GM12878 (cell line): ENCODE measurements at regions not wholly inside any gene's neighbourhood (a gene's known extent, or its start where the extent isn't known, plus 50 kb on each side); places are given as distances from the start of the nearest gene placed in this dataset.

ENCODE experiments used
- ATAC-seq: fragments of 200-7000 bp; cut with Tn5 transposase; 3 replicates; pipeline ENCODE4 v1.9.1; 2020; ENCODE audit warnings: mild to moderate bottlenecking, moderate library complexity
- BruUV-seq: library from RNA; stranded (reverse); fragments of 400-500 nt; replicated peaks from 2 replicates; lab custom pipeline; 2021; lab: Mats Ljungman, UMichigan
- CTCF ChIA-PET: fragments of 300-600 bp; sonication (Branson Sonifier 250); formaldehyde crosslinking; extraction: SDS; loops from one replicate; lab custom pipeline; 2021; ENCODE audit warnings: inconsistent platforms; lab: Yijun Ruan, JAX
- POLR2A ChIA-PET: fragments of 350-600 bp; formaldehyde crosslinking; extraction: SDS; loops from one replicate; lab custom pipeline; 2021; ENCODE audit warnings: inconsistent platforms; lab: Charles Lee
- RAD21 ChIA-PET: fragments of 300-600 bp; sonication (Branson Sonifier 250); formaldehyde crosslinking; loops from one replicate; lab custom pipeline; 2023; ENCODE audit warnings: antibody characterized with exemption; ENCODE audit not compliant: unreplicated experiment; lab: Charles Lee
- SMC1A ChIA-PET: fragments of 300-600 bp; sonication (Branson Sonifier 250); formaldehyde crosslinking; loops from one replicate; lab custom pipeline; 2023; ENCODE audit not compliant: unreplicated experiment, uncharacterized antibody; lab: Charles Lee
- DNase-seq: peaks from one replicate; pipeline ENCODE4 v3.0.0-alpha.2; 2011; ENCODE audit warnings: low read depth, low spot score
- FAIRE-seq: peaks from 3 replicates; lab custom pipeline; 2011; peaks lifted over from hg19 to GRCh38; lab: Jason Lieb, UNC
- H2AFZ ChIP-seq: 2 replicates; pipeline ENCODE4 v1.6.0; 2011; ENCODE audit warnings: low read depth, low read length, control low read depth; ENCODE audit not compliant: control insufficient read depth
- H3K27ac ChIP-seq: 2 replicates; pipeline ENCODE4 v1.5.1; 2011; ENCODE audit warnings: control low read depth; ENCODE audit not compliant: control insufficient read depth, insufficient read depth
- H3K27me3 ChIP-seq, 2 experiments: replicated peaks in 1 of 2; 2 replicates each; pipeline versions ENCODE4 v1.6.0 to v1.6.1; 2011; ENCODE audit warnings: low read length in 1 of 2; ENCODE audit not compliant: control insufficient read depth in 2 of 2, insufficient read depth in 2 of 2
- H3K36me3 ChIP-seq, 2 experiments: 2 replicates each; pipeline ENCODE4 v1.5.1; 2011; ENCODE audit warnings: low read length in 1 of 2; ENCODE audit not compliant: control insufficient read depth in 2 of 2, insufficient read depth in 2 of 2
- H3K4me1 ChIP-seq: 2 replicates; pipeline ENCODE4 v1.6.1; 2011; ENCODE audit warnings: mild to moderate bottlenecking, low read length, moderate library complexity, mixed read lengths; ENCODE audit not compliant: control insufficient read depth, insufficient read depth
- H3K4me2 ChIP-seq: 2 replicates; pipeline ENCODE4 v1.6.0; 2011; ENCODE audit warnings: control low read depth; ENCODE audit not compliant: control insufficient read depth, insufficient read depth
- H3K4me3 ChIP-seq: fragments of 200-600 bp; sonication (generic); 2 replicates; pipeline ENCODE4 v1.5.1; 2016
- H3K79me2 ChIP-seq: 2 replicates; pipeline ENCODE4 v1.6.0; 2011; ENCODE audit warnings: low read length; ENCODE audit not compliant: control insufficient read depth, insufficient read depth
- H3K9ac ChIP-seq: 2 replicates; pipeline ENCODE4 v1.8.0; 2011; ENCODE audit warnings: low read length, control low read depth, mixed read lengths; ENCODE audit not compliant: control insufficient read depth, insufficient read depth
- H3K9me3 ChIP-seq: replicated peaks from 3 replicates; pipeline ENCODE4 v1.5.1; 2011; ENCODE audit warnings: mild to moderate bottlenecking, low read length; ENCODE audit not compliant: control insufficient read depth, insufficient read depth
- H4K20me1 ChIP-seq: 2 replicates; pipeline ENCODE4 v1.6.0; 2011; ENCODE audit not compliant: control insufficient read depth, insufficient read depth
- ASH2L ChIP-seq: fragments of 300-600, 200-600 bp; sonication (generic); IDR thresholded peaks from 2 replicates; pipeline ENCODE4 v1.6.1; 2017; ENCODE audit warnings: low read depth, mild to moderate bottlenecking, borderline replicate concordance
- BHLHE40 ChIP-seq, 2 experiments: fragments of 450-650 bp in 1 of 2; IDR thresholded peaks; 2 replicates each; pipeline ENCODE4 v1.6.1; 2011 to 2017; ENCODE audit warnings: low read depth in 2 of 2, borderline replicate concordance in 1 of 2, improper control_type of control experiment in 1 of 2, low read length in 1 of 2, mild to moderate bottlenecking in 1 of 2
- HDAC6 ChIP-seq: fragments of 200-600 bp; sonication (generic); IDR thresholded peaks from one replicate; pipeline ENCODE4 v1.8.0; 2017; ENCODE audit warnings: antibody characterized with exemption; ENCODE audit not compliant: unreplicated experiment
- LARP7 ChIP-seq: fragments of 450-650 bp; IDR thresholded peaks from 2 replicates; pipeline ENCODE4 v1.6.1; 2017; ENCODE audit warnings: mild to moderate bottlenecking
- MLLT1 ChIP-seq: fragments of 450-650 bp; IDR thresholded peaks from 2 replicates; pipeline ENCODE4 v1.6.1; 2016; ENCODE audit warnings: mild to moderate bottlenecking
- NKRF ChIP-seq: fragments of 450-650 bp; conservative IDR thresholded peaks from 2 replicates; pipeline ENCODE4 v1.6.1; 2017; ENCODE audit warnings: mild to moderate bottlenecking, moderate library complexity
- NR2C2 ChIP-seq: IDR thresholded peaks from 2 replicates; pipeline ENCODE4 v1.6.1; 2011; ENCODE audit warnings: borderline replicate concordance, low read depth; ENCODE audit not compliant: control insufficient read depth, insufficient read length
- NRF1 ChIP-seq: conservative IDR thresholded peaks from 2 replicates; pipeline ENCODE4 v1.6.1; 2011; ENCODE audit warnings: mild to moderate bottlenecking, low read depth, low read length, improper control_type of control experiment
- SRF ChIP-seq, 2 experiments: IDR thresholded peaks; 2 replicates each; pipeline ENCODE4 v1.6.1; 2011; ENCODE audit warnings: low read depth in 2 of 2, low read length in 2 of 2, mild to moderate bottlenecking in 1 of 2, moderate library complexity in 1 of 2
- STAT3 ChIP-seq: IDR thresholded peaks from 2 replicates; pipeline ENCODE4 v1.6.1; 2011; ENCODE audit warnings: low read depth, low read length, improper control_type of control experiment
- WGBS: methylation state at CpG from one replicate; pipeline ENCODE4 v1.1.6; 2016; ENCODE audit warnings: low lambda C conversion rate; ENCODE audit not compliant: insufficient replicate concordance, insufficient coverage; ENCODE audit errors: missing lambda C conversion rate; 5-methylcytosine and 5-hydroxymethylcytosine counted together
- in situ Hi-C: fragments of 300-500 bp; cut with MboI; formaldehyde crosslinking; loops from 9 replicates; pipeline ENCODE4 v1.14.3; 2018; ENCODE audit warnings: mixed read lengths
- intact Hi-C: fragments of 100-400 bp; cut with micrococcal nuclease; formaldehyde crosslinking; loops from one replicate; pipeline ENCODE4 v1.14.2; 2022; ENCODE audit not compliant: unreplicated experiment
- TF ChIP-seq, protein P1 (sequence below): IDR thresholded peaks from 2 replicates; pipeline ENCODE4 v1.6.1; 2011; ENCODE audit warnings: mild to moderate bottlenecking, low read depth, low read length, moderate library complexity; ENCODE audit not compliant: insufficient replicate concordance

DNA sequence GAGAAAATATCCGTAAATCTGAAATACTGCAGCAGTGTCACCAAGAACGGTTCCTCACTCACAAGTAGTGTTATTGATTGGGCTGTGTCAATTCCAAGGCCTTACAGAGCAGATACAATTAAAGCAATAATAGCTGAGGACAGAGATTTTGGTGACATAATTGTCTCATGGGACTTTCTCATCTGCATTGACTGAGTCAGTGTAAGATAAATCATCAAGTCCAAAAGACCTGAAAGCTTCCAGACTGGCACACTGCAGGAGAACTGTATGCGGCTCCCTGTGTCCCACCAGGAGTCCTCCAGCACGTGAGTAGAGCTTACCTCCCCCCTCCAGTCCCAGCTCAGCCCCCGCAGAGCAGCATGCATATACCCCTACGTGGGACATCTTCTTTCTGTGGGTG lies 655.2 kb upstream of the ARID1B start (continued):
- TF ChIP-seq NKRF = no peak
- no peak for TF ChIP-seq LARP7
- no peak for TF ChIP-seq MLLT1
- TF ChIP-seq HDAC6 = no peak
- no peak for TF ChIP-seq NR2C2
- TF ChIP-seq, protein P1, sequence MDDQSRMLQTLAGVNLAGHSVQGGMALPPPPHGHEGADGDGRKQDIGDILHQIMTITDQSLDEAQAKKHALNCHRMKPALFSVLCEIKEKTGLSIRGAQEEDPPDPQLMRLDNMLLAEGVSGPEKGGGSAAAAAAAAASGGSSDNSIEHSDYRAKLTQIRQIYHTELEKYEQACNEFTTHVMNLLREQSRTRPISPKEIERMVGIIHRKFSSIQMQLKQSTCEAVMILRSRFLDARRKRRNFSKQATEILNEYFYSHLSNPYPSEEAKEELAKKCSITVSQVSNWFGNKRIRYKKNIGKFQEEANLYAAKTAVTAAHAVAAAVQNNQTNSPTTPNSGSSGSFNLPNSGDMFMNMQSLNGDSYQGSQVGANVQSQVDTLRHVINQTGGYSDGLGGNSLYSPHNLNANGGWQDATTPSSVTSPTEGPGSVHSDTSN = no peak
- TF ChIP-seq NRF1 = no peak
- no peak for TF ChIP-seq BHLHE40 (IDR thresholded peaks at IDR 0.05; ENCODE audit: borderline replicate concordance in 1 of 2, low read depth in 2 of 2, low read length in 1 of 2)

DNA sequence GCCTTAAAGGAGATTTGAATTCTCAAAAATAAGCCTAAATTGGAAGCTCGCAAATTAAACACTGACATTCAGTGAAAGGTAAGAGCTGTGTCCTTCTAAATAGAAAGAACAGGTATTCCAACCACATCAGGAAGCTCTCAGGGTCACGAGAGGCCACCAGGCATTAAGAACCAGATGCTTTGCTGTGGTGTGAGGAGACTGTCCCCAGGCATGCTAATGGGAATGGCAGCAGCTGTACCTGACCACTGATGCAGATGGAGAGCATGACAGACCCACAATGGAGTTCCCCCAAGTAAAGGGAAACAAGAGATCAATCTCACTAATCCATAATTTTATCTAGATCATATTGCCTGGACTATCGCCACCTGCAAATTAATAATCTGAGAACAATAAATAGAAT lies 658.9 kb upstream of the NOX3 start:
- no peak overlapping the region for H3K27ac ChIP-seq
- WGBS = 24% methylated on average over 3 of the region's 3 CpGs
- H2AFZ ChIP-seq = no peak overlapping the region
- no peaks in the 10 kb centered on the region for H3K9me3 ChIP-seq
- no TSS peak for BruUV-seq
- H3K4me1 ChIP-seq = no peaks in the 10 kb centered on the region
- ChIA-PET SMC1A (no interaction called here), RAD21 (no interaction called here), CTCF (interaction anchor here (1.1 kb wide), 1 partner anchor 32 kb away, joined by 3 read pairs; no protein-coding TSS in a partner anchor), POLR2A (no interaction called here)
- ATAC-seq (no peak), DNase-seq (no peak), FAIRE-seq (no peak)
- no peak overlapping the region for H3K4me2 ChIP-seq
- no peaks in the 10 kb centered on the region for H4K20me1 ChIP-seq
- H3K9ac ChIP-seq = no peak overlapping the region
- no peaks in the 10 kb centered on the region for H3K36me3 ChIP-seq
- H3K27me3 ChIP-seq = no peaks in the 10 kb centered on the region
- in situ Hi-C loops = no loop called here
- no peak overlapping the region for H3K4me3 ChIP-seq
- TF ChIP-seq STAT3 (no peak), SRF (IDR thresholded peaks at IDR 0.05; ENCODE audit: low read depth in 2 of 2, low read length in 2 of 2) (no peak), ASH2L (no peak)
- intact Hi-C loops = no loop called here
- no peaks in the 10 kb centered on the region for H3K79me2 ChIP-seq
